ENCODE measurements at regions not wholly inside any gene's neighbourhood (a gene's known extent, or its start where the extent isn't known, plus 50 kb on each side); places are given as distances from the start of the nearest gene placed in this dataset.
"Not testable (repeated sequence)": the region's sequence is repeated elsewhere in the genome, so short reads cannot be mapped to it uniquely, and the experiment has no call there.

DNA sequence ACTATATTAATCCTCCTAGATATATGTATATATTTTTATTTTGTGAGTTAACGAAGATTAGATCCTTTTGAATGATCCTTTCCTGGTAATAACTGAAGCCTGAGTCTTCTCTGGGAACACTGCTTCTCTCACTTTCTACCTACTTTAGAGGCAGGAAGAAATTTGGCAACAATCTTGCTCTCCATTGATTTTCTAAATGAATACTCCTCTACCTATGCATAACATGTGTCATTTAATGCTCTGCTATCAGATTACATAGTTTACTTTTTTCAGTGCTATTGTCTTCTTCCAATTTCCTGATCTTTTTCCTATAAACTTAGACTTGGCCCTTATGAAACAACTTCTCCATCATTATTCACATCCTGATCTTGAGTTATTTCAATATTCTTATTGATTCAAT lies 60.4 kb upstream of the PDHA2 start:
- no peak for DNase-seq (ENCODE audit: low read depth)

DNA sequence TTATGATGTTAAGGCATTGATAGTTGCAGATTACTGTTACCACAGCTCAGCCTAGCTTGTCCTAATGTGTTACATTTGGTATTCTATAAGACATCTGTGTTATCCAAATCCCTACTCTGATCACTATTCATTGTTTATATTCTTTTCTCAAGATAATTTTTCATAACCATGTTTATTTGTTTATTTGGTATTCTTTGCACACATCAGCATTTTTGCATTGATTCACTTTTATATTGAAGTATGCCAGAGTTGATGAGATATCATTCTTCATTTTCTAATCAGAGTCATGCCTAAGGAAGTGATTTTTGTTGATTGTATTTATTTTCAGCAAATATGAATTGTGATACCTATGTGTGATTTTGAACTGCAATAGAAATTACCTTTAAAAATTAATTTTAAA lies 61.2 kb upstream of the PDHA2 start:
- DNase-seq (ENCODE audit: low read depth) = no peak

DNA sequence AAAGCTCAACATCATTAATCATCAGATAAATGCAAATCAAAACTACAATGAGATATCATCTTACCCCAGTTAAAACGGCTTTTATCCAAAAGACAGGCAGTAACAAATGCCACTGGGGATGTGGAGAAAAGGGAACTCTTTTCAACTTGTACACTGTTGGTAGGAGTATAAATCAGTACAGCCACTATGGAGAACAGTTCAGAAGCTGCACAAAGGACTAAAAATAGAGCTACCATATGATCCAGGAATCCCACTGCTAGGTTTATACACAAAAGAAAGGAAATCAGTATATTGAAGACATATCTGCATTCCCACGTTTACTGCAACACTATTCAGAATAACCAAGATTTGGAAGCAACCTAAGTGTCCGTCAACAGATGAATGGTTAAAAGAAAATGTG lies 69.3 kb upstream of the PDHA2 start:
- not testable (repeated sequence) for DNase-seq (ENCODE audit: low read depth)

DNA sequence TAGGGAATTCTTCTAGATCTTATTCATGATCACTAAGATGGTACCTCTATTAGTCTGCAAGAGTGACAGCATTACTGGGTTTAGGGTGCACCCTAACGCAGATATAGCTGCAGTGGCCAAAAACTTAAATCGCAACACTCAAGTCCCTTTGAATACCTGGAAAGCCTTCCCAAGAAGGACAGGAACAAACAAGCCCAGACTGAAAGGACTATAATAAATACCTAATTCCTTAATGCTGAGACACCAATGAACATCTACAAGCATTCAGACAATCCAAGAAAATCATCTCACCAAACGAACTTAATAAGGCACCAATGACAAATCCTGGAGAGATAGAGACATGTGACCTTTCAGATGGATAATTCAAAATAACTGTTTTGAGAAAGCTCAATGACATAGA lies 74.9 kb upstream of the PDHA2 start:
- no peak for DNase-seq (ENCODE audit: low read depth)

DNA sequence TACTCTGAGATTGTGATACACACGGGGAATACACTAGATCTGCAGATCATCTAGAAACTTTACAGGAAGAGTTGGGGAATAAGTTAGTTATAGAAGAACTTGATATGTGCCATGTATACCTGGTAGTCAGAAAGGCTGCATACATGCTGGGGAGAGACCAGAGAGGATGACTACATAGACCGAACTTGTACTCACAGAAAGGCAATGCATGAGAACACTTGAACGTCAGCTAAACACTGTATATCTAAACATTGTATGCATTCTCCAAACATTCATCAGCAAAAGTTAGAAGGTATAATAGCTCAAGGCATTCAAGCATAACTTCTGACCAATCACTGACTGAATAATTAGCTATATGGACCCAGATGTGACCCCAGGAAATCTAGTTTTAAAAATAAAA lies 78.0 kb upstream of the PDHA2 start:
- no peak for DNase-seq (ENCODE audit: low read depth)

DNA sequence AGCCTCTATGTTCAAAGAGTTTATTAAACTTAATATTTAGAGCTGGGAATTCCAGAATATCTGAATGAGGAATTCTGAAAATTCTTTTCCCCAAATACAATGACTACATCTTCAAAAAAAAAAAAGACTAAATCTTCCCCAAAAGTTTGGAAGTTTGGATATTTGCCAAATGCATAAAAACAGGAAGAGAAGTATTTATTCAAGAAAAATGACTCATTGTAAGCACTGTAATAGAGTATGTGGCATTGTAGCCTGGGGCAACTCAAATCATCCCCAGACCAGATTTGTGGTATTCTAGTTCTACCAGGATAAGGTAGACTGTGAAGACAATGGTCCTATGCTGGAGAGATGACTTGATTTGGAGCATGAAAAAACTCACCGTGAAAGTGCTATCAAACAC lies 78.5 kb upstream of the PDHA2 start:
- peak; percentile 38 for DNase-seq (ENCODE audit: low read depth)

DNA sequence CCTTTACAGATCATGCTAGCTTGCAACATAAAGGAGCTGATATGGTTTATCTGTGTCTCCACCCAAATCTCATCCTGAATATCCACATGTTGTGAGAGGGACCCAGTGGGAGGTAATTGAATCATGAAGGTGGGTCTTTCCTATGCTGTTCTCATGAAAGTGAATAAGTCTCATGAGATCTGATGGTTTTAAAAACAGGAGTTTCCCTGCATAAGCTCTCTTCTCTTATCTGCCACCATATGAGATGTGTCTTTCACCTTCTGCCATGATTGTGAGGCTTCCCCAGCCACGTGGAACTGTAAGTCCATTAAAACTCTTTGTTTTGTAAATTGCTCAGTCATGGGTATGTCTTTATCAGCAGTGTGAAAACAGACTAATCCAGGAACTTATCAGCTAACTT lies 79.2 kb upstream of the PDHA2 start:
- DNase-seq (ENCODE audit: low read depth) = not testable (repeated sequence)

DNA sequence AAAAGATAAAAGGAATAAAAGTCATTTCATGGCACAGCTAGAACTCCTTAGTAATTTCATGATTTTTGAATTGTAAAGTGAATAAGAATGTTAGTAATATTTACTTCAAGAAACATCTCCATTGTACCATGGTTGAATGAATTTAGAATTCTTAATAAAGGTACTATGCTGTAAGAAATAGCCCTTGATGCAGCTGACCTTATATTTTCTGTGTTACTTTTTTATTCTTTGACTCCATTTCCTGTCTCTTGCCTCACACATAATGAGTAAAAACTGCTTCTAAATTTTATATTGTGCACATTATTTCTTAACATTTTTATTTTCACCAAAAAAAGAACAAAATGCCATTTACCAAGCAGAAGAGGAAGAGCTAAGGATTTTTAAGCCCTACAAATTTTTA lies 81.9 kb upstream of the PDHA2 start:
- DNase-seq (ENCODE audit: low read depth) = no peak

DNA sequence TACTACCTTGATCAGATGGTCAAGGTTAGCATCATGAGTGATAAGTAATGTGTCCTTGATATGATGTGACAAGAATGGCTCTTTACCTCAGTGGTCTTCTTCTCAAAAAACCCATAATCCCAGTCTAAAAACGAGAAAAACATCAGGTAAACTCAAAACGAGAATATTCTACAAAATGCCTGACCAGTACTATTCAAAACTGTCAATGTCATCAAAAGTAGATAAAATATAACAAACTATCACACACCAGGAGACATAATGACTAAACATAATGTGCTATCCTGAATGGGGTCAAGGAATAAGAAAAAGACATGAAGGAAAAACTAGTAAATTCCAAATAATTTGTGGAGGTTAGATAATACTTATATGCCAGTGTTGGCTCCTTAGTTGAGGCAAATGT lies 85.2 kb upstream of the PDHA2 start:
- DNase-seq (ENCODE audit: low read depth) = no peak

DNA sequence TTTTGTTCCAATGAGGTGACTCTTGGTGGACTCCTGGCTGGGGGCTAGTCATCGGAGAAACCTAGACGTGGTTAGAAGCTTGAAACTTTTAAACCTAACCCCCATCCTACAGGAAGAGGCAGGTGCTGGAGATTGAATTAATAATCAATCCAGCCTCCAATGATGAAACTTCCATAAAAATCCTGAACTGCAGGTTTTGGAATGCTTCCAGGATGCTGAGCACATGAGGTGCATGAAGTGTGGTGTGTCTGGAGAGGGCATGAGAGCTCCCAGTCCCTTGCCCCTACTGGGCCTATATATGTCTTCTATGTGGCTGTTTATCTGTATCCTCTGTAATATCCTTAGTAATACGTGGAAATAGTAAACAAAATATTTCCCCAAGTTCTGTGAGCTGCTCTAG lies 90.7 kb upstream of the PDHA2 start:
- no peak for DNase-seq (ENCODE audit: low read depth)

DNA sequence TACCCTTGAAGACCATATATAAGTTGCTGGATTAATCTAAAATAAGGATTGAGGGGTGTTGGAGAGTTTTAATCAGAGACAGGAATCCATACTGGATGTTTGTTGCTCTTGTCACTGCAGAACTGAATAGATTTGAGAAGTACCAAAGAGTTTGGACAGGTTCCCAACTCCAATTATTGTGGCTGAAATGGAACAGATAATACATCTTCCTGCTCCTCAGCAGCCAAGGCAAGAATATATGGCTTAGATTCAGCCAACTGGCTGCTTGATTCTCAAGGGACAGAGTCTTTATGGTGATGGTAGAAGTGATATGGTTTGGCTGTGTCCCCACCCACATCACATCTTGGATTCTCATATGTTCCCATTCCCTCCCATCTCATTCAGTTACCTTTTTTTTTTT lies 97.0 kb upstream of the PDHA2 start:
- DNase-seq (ENCODE audit: low read depth) = no peak

DNA sequence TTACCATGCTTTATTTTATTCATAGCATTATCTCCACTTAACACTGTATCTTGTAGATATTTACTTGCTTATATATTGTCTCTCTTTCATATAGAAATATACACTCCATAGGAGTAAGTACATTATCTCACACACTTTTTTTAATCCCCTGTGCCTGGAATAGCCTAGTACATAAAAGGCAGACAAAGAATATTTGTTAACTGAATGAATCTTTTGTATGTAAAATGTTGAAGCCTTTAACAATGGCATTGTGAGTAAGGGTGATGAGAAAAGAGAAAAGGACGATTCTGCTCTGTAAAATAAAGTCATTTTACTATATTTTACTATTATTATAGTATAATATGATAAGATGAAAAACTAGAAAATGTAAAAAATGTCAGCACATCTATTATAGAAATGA lies 97.7 kb upstream of the PDHA2 start:
- no peak for DNase-seq (ENCODE audit: low read depth)

DNA sequence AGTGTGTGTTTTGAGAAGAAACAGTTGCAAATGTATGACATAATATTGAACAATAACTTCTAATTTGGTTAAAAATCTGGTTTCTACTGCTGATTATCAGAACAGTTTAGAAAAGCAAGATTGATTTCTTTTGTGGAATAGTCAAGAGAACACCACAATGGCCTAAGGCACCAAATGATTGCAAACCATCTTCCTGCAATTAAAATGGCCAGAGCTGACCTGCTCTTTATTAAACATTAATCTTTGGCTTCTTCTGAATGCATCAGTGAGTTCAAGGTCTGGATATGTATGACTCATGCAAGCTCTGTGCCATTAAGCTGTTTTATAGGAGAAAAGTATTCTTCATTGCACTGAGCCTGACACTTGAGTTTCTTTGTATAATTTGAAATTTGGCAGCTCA lies 107.8 kb upstream of the PDHA2 start:
- peak; percentile 6 for DNase-seq (ENCODE audit: low read depth)

DNA sequence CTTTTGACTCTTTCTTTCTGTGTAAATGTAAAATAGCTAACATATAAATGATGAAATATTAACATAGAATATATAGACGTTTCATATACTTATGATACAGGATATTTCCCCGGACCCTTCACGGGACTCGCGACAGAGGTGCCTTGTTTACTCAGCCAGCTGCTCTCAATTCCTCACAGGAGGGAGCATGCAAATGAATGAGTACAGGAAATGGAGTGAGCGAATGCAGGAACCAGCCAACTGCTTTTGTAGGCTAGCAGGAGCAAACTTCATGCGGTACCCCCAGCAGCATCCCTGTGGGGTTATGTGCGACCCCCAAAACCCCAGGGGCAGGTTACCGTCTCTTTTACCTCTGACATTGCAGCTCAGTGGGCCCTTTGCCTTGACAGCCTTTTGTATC lies 110.3 kb upstream of the PDHA2 start:
- DNase-seq (ENCODE audit: low read depth) = no peak

DNA sequence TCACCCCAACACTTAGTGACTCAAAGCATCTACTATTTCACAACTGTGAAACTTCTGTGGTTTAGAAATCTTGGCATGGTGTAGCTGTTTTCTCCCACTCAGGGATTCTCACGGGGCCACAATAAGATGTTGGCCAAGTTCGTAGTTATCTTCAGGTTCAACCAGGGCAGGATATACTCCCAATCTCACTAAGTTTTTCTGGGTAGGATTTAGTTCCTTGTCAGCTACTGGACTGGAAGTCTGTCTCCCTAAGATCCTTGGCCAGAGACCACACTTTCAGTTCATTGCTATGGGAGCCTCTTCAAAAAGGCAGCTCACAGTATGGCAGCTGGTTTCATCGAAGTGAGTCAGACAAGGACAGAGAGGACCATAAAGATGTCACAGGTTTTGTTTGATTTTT lies 111.7 kb upstream of the PDHA2 start:
- DNase-seq (ENCODE audit: low read depth) = peak; percentile 51

DNA sequence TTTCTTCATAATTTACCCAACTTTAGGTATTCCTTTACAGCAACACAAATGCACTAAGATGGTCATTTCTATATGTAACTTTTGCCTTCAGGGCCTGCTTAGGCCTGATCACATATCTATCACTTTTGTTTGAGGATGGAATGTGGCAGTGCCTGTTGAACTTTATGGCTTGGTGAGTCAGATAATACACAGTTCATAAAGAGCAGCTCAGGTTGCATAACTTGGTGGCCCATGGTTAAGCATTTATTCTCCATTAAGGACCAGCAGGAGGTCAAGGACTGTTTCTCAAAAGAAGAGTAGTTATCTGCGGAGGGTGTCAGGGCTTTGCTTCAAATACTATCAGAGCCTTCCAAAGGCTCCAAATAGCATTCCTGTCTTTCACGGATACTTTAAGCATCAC lies 124.1 kb upstream of the PDHA2 start:
- no peak for DNase-seq (ENCODE audit: low read depth)

DNA sequence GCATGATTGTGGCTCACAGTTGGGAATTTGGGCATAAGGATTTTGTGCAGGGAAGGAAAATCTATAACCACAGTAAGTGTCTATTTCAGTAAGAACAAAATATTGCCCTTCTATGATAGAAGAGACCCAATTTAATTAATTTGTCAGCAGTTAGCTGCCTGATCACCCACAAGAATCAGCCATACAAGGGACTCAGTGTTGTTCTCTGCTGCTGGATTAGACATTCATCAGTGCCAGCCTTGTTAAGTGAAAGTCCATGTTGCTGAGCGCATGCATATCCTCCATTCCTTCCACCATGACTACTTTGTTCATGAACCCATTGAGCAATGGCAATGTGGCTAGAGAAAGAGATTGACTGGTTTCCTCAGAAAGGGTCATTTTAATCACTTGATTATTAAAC lies 125.3 kb upstream of the PDHA2 start:
- no peak for DNase-seq (ENCODE audit: low read depth)

DNA sequence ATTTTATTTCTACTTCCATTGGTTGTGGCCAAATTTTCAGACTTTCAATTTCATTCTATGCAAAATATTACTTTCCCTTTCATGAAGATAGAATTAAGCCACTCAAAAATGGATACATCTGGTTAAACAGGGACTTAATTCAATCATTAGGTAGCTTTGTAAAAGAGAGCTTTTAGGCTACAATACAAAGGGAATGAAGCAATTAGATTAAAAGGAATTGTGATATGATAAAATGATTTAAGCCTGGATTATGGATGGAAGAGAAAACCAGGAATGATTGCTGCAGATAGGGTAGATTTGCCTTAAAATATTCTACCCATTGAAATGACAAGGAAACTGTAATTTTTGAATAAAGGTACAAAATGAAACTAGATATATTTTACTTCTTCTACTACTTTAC lies 134.6 kb upstream of the PDHA2 start:
- no peak for DNase-seq (ENCODE audit: low read depth)

DNA sequence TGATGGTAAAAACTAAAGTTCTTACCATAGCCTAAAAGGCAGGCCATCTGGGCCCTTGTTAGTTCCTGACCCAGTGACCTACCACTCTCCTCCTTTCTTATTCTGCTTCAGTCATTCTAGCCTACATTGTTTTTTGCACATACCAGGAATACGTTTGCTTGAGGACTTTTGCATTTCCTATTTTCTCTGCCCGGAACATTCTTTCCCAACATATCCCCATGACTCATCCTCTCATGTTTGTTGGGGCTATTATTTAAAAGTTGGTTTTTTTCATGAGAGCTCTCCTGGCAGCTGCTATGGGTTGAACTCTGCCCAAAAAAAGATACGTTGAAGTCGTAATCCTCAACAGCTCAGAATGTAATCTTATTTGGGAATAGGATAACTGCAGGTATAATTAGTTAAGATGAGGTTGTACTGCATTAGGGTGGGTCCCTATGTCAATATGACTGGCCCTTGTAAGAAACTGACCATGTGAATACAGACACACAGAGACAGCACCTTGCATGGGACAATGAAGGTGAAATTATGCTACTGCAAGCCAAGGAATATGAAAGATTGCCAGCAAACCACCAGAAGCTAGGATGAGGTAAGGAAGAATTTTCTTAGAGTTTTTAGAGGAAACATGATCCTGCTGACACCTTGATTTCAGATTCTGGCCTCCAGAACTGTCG lies 138.3 kb upstream of the PDHA2 start:
- peak; percentile 48 for DNase-seq (ENCODE audit: low read depth)

DNA sequence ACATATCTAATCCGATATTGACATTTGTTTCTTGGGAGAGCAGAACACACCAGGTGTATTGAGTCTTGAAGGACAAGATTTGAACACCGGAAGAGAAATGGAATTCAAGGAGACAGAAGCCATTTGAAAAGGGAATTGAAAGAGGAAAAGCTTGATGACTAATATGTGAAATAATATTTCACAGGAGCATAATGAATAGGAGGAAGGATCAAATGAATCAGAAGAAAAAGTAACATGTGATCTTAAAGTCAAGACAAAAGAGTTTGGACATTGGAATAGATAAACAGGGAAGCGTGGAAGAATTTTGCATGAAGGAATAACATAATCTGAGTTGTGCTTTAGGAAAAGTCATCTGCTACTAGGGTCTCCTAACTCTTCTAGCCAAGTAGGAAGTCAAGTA lies 145.5 kb upstream of the PDHA2 start:
- DNase-seq (ENCODE audit: low read depth) = no peak

DNA sequence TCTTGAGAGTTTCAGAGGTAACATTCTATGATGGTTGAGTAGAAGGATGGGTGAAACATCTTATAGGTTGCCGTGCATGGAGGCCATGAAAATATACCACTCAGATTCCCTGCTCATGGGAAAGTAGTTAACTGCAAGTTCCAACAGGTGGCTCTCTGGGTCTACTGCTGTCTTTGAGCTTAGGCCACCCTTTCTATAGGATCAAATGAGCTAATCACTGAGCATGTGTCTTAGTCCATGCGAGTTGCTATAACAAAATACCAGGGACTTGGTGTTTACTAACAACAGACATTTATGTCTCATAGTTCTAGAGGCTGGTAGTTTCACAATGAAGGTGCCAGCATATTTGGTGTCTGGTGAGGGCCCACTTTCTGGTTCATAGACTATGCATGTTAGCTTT lies 144.8 kb upstream of the UNC5C start:
- DNase-seq (ENCODE audit: low read depth) = no peak

DNA sequence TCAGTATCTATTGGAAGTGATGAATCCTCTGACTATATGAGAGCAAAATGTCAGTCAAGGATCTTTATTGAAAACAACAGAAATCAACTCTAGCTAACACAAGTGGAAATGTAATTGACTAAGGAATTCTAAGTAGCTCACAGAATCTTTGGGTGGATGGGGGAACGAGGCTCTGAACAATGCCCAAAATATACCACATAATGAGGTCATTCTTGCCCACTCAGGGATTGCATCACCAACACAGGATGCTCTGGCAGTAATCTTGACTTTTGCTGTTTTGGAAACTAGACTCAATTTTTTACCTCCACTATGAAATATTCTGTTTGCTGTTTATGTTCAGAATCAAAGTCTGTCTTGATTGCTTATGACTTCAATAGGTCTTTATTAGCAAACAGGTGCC lies 127.4 kb upstream of the UNC5C start:
- DNase-seq (ENCODE audit: low read depth) = peak; percentile 13

DNA sequence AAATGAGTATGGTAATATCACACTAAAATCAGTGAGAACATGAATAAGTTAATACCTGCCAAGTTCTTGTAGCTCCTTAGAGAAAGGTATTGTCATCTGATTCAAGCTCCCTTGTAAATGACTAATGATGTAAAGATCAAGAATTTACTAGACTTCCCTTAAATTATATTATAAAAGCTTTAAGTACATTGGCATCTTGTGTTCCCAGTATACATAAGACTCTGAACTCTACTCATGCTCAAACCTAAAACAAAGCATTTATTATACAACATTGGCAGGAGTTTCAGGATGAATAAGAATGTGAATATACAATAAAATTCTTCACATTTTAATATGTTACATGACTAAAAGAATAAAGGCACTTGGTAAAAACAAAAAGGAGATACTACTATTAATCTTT lies 126.8 kb upstream of the UNC5C start:
- DNase-seq (ENCODE audit: low read depth) = no peak

DNA sequence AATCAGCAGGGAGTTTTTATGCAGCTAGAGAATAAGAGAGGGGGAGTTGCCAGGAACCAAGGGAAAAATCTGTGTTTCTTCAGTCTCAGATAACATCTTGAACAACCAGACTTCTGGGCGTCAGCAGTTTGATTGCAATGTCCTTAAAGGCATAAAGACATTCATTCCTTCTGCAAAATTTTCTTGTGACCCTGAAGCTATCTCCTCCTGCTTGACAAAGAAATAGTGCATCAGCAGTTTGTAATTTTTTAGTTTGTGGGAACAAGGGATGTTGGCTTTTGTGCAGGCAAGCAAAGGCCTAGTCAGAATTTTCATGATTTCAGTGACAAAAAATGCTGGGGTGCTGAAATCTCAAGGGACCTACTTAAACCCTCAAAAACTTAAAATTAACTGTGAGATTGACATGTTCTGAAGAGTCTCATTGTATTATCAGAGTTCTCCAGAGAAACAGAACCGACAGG lies 125.8 kb upstream of the UNC5C start:
- DNase-seq (ENCODE audit: low read depth) = no peak

DNA sequence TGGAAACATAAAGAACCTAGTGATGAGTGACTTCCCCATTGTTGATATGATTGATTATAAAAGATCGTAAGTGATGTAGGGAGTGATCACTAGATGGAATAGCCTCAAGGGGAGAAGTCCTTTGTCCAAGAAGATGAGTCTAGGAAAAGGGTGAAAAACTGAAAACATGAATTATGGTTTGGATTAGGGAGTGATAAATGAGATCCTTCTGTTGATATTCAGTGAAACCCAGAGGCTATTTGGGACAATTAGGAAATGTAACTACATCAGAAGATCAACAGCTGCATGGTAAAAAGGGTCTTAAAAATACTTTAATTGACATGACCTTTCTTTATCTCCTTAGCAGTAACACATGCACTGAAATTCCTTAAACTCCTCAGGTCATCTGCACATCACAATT lies 124.0 kb upstream of the UNC5C start:
- no peak for DNase-seq (ENCODE audit: low read depth)
